SK-N-SH (cell line): ENCODE measurements at regions not wholly inside any gene's neighbourhood (a gene's known extent, or its start where the extent isn't known, plus 50 kb on each side); places are given as distances from the start of the nearest gene placed in this dataset.

Experiments used
- ELF1 ChIP-seq: IDR thresholded peaks from 2 replicates; pipeline ENCODE4 v1.4.0; 2012
- MXI1 ChIP-seq: IDR thresholded peaks from 2 replicates; pipeline ENCODE4 v1.6.1; 2012; ENCODE audit warnings: mild to moderate bottlenecking, low read depth, low read length, improper control_type of control experiment
- POLR2AphosphoS5 ChIP-seq: IDR thresholded peaks from 2 replicates; pipeline ENCODE4 v1.6.1; 2012; ENCODE audit warnings: low read depth, low read length
- USF1 ChIP-seq: IDR thresholded peaks from 2 replicates; pipeline ENCODE4 v1.4.0; 2012; ENCODE audit warnings: low read depth, borderline replicate concordance
- USF2 ChIP-seq: fragments of 150-350 bp; IDR thresholded peaks from 2 replicates; pipeline ENCODE4 v1.6.1; 2017; ENCODE audit warnings: antibody characterized with exemption, low read length, low read depth, borderline replicate concordance
- TF ChIP-seq, protein P1 (sequence below): fragments of 200-600 bp; sonication (generic); IDR thresholded peaks from 2 replicates; pipeline ENCODE4 v1.6.1; 2017; ENCODE audit warnings: antibody characterized with exemption, mild to moderate bottlenecking, moderate library complexity

DNA sequence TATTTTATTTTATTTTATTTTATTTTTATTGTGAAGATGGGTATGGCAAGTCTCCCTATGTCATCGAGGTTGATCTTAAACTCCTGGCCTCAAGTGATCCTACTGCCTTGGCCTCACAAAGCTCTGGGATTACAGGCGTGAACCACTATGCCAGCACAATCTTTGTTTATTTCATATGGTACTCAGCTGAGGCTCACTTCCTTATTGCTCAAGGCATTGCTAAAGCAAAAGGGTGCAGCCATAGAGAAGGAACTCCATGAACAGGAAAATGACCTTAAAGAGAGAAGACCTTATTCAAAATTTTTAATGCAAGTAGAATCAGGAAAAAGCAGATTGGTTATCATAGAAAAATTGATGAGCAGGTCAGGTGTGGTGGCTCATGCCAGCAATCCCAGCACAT, 110.6 kb upstream of the RBBP6 start:
- no peak for TF ChIP-seq ELF1
- no peak for TF ChIP-seq USF1
- no peak for TF ChIP-seq MXI1
- TF ChIP-seq, protein P1, sequence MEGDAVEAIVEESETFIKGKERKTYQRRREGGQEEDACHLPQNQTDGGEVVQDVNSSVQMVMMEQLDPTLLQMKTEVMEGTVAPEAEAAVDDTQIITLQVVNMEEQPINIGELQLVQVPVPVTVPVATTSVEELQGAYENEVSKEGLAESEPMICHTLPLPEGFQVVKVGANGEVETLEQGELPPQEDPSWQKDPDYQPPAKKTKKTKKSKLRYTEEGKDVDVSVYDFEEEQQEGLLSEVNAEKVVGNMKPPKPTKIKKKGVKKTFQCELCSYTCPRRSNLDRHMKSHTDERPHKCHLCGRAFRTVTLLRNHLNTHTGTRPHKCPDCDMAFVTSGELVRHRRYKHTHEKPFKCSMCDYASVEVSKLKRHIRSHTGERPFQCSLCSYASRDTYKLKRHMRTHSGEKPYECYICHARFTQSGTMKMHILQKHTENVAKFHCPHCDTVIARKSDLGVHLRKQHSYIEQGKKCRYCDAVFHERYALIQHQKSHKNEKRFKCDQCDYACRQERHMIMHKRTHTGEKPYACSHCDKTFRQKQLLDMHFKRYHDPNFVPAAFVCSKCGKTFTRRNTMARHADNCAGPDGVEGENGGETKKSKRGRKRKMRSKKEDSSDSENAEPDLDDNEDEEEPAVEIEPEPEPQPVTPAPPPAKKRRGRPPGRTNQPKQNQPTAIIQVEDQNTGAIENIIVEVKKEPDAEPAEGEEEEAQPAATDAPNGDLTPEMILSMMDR: no peak
- TF ChIP-seq USF2: no peak
- TF ChIP-seq POLR2AphosphoS5: no peak
